Activated CD4-positive, alpha-beta T cell treated with anti-CD3 and anti-CD28 coated beads, Interleukin-2, amount 50 U/mL, for 16 hours (primary cell): ENCODE measurements at regions not wholly inside any gene's neighbourhood (a gene's known extent, or its start where the extent isn't known, plus 50 kb on each side); places are given as distances from the start of the nearest gene placed in this dataset.

Experiments
- DNase-seq: peaks from one replicate; pipeline ENCODE4 v3.0.0-alpha.2; 2020

- no peak for DNase-seq
Observed at GRCh38 chr2:106981491-106981890, 95.5 kb upstream of the ST6GAL2 start.

- no peak for DNase-seq
Observed at GRCh38 chr2:106982350-106982749, 96.4 kb upstream of the ST6GAL2 start.

- DNase-seq: no peak
Observed at GRCh38 chr2:106983305-106983704, 97.3 kb upstream of the ST6GAL2 start.

- no peak for DNase-seq
Observed at GRCh38 chr2:106988361-106988760, 102.4 kb upstream of the ST6GAL2 start.

GRCh38 chr2:106990297-106990696 is 104.3 kb upstream of the ST6GAL2 start:
- DNase-seq: no peak

GRCh38 chr2:106991866-106992265 is 105.9 kb upstream of the ST6GAL2 start:
- no peak for DNase-seq

GRCh38 chr2:106995556-106995955 is 109.6 kb upstream of the ST6GAL2 start:
- DNase-seq: no peak

- no peak for DNase-seq
Observed at GRCh38 chr2:106996171-106996769, 110.3 kb upstream of the ST6GAL2 start.

- DNase-seq: no peak
Observed at GRCh38 chr2:106997204-106997603, 111.2 kb upstream of the ST6GAL2 start.

GRCh38 chr2:107001062-107001461 is 115.1 kb upstream of the ST6GAL2 start:
- DNase-seq: no peak

GRCh38 chr2:107001551-107001950 is 115.6 kb upstream of the ST6GAL2 start:
- no peak for DNase-seq

- no peak for DNase-seq
Observed at GRCh38 chr2:107001964-107002696, 116.2 kb upstream of the ST6GAL2 start.

GRCh38 chr2:107002735-107003134 is 116.8 kb upstream of the ST6GAL2 start:
- no peak for DNase-seq

- DNase-seq: no peak
Observed at GRCh38 chr2:107005853-107006252, 119.9 kb upstream of the ST6GAL2 start.

GRCh38 chr2:107006836-107007235 is 120.9 kb upstream of the ST6GAL2 start:
- DNase-seq: no peak

GRCh38 chr2:107007927-107008326 is 122.0 kb upstream of the ST6GAL2 start:
- DNase-seq: no peak

GRCh38 chr2:107008843-107009242 is 122.9 kb upstream of the ST6GAL2 start:
- no peak for DNase-seq

GRCh38 chr2:107009275-107009674 is 123.3 kb upstream of the ST6GAL2 start:
- DNase-seq: no peak

- DNase-seq: no peak
Observed at GRCh38 chr2:107012714-107013306, 126.8 kb upstream of the ST6GAL2 start.

GRCh38 chr2:107013884-107014283 is 127.9 kb upstream of the ST6GAL2 start:
- no peak for DNase-seq

- no peak for DNase-seq
Observed at GRCh38 chr2:107018366-107018765, 132.4 kb upstream of the ST6GAL2 start.

- no peak for DNase-seq
Observed at GRCh38 chr2:107020392-107020791, 134.4 kb upstream of the ST6GAL2 start.

- no peak for DNase-seq
Observed at GRCh38 chr2:107024269-107024668, 138.3 kb upstream of the ST6GAL2 start.

- no peak for DNase-seq
Observed at GRCh38 chr2:107025291-107025857, 139.4 kb upstream of the ST6GAL2 start.
